NCI-H187 treated with DMSO at 0.1 percent for 48 hours (cell line): ENCODE measurements at regions not wholly inside any gene's neighbourhood (a gene's known extent, or its start where the extent isn't known, plus 50 kb on each side); places are given as distances from the start of the nearest gene placed in this dataset.

Experiments used
- DNase-seq: peaks from one replicate; lab custom pipeline; 2025; lab: John Stamatoyannopoulos, UW

- DNase-seq, result no peak
These were observed 199.4 kb downstream of the KLF12 start for GRCh38 chr13:73934771-73935170.

GRCh38 chr13:73934215-73934641 lies 200.0 kb downstream of the KLF12 start:
- no peak for DNase-seq

- DNase-seq, result no peak
These were observed 200.4 kb downstream of the KLF12 start for GRCh38 chr13:73933795-73934194.

- no peak for DNase-seq
These were observed 202.1 kb downstream of the KLF12 start for GRCh38 chr13:73932091-73932490.

GRCh38 chr13:73929287-73929932 lies 204.8 kb downstream of the KLF12 start:
- DNase-seq, result no peak

- DNase-seq, result no peak
These were observed 209.6 kb downstream of the KLF12 start for GRCh38 chr13:73924607-73925006.

GRCh38 chr13:73922493-73923393 lies 211.5 kb downstream of the KLF12 start:
- no peak for DNase-seq

- DNase-seq, result no peak
These were observed 215.5 kb downstream of the KLF12 start for GRCh38 chr13:73918691-73919090.

GRCh38 chr13:73913751-73914518 lies 220.3 kb downstream of the KLF12 start:
- DNase-seq, result no peak

GRCh38 chr13:73913079-73913740 lies 221.0 kb downstream of the KLF12 start:
- DNase-seq, result no peak

GRCh38 chr13:73911361-73911760 lies 222.8 kb downstream of the KLF12 start:
- DNase-seq, result no peak

GRCh38 chr13:73910733-73911132 lies 223.5 kb downstream of the KLF12 start:
- DNase-seq, result no peak

GRCh38 chr13:73908809-73909208 lies 225.4 kb downstream of the KLF12 start:
- DNase-seq, result no peak

- no peak for DNase-seq
These were observed 229.6 kb downstream of the KLF12 start for GRCh38 chr13:73904625-73905024.

- DNase-seq, result no peak
These were observed 230.6 kb downstream of the KLF12 start for GRCh38 chr13:73903561-73903960.

- no peak for DNase-seq
These were observed 231.4 kb downstream of the KLF12 start for GRCh38 chr13:73902847-73903246.

GRCh38 chr13:73902296-73902695 lies 231.9 kb downstream of the KLF12 start:
- no peak for DNase-seq

GRCh38 chr13:73901324-73902068 lies 232.7 kb downstream of the KLF12 start:
- no peak for DNase-seq

- DNase-seq, result no peak
These were observed 233.6 kb downstream of the KLF12 start for GRCh38 chr13:73900591-73900990.

GRCh38 chr13:73898899-73899298 lies 235.3 kb downstream of the KLF12 start:
- DNase-seq, result no peak

- DNase-seq, result no peak
These were observed 235.9 kb downstream of the KLF12 start for GRCh38 chr13:73898276-73898675.
